K562 (cell line): ENCODE measurements at regions not wholly inside any gene's neighbourhood (a gene's known extent, or its start where the extent isn't known, plus 50 kb on each side); places are given as distances from the start of the nearest gene placed in this dataset.

ENCODE experiments used
- ATAC-seq: fragments of 200-7000 bp; cut with Tn5 transposase; 3 replicates; pipeline ENCODE4 v1.9.1; 2020; ENCODE audit warnings: moderate library complexity
- BruUV-seq: library from RNA; stranded (reverse); fragments of 400-500 nt; replicated peaks from 2 replicates; lab custom pipeline; 2021; lab: Mats Ljungman, UMichigan
- CTCF ChIA-PET: fragments of 300-600 bp; formaldehyde crosslinking; extraction: SDS; loops from one replicate; lab custom pipeline; 2021; ENCODE audit warnings: low intra/inter-chr PET ratio; lab: Yijun Ruan, JAX
- POLR2A ChIA-PET: fragments of 300-600, 350-650 bp; sonication (Branson Sonifier 250); formaldehyde crosslinking; extraction: SDS; loops from one replicate; lab custom pipeline; 2021; ENCODE audit warnings: antibody characterized with exemption, inconsistent platforms; lab: Yijun Ruan, JAX
- DNase-seq, 4 experiments: peaks; one replicate each; pipeline versions ENCODE4 v3.0.0 to v3.0.0-alpha.2; 2011 to 2018; ENCODE audit warnings: low spot score in 3 of 4, mixed read lengths in 3 of 4; ENCODE audit errors: extremely low read depth in 1 of 4
- FAIRE-seq: peaks from 2 replicates; lab custom pipeline; 2011; peaks lifted over from hg19 to GRCh38; lab: Jason Lieb, UNC
- H2AFZ ChIP-seq: 2 replicates; pipeline ENCODE4 v1.6.0; 2011; ENCODE audit warnings: low read depth, low read length, control low read depth, inconsistent platforms
- H3K27ac ChIP-seq: fragments of 200-600 bp; 3 replicates; pipeline ENCODE4 v1.8.0; 2011; ENCODE audit warnings: low read depth, mild to moderate bottlenecking, control low read depth, inconsistent platforms, low read length, moderate library complexity, mixed read lengths; ENCODE audit errors: extremely low read depth
- H3K27me3 ChIP-seq, 2 experiments: fragments of 300-600 bp in 1 of 2; 2 replicates in 1 of 2; 3 replicates in 1 of 2; pipeline versions ENCODE4 v1.6.0 to v1.8.0; 2011; ENCODE audit warnings: inconsistent platforms in 2 of 2, low read length in 2 of 2, mild to moderate bottlenecking in 1 of 2, mixed read lengths in 1 of 2, moderate library complexity in 1 of 2; ENCODE audit not compliant: control insufficient read depth in 2 of 2, insufficient read depth in 2 of 2
- H3K36me3 ChIP-seq: fragments of 300-600 bp; 3 replicates; pipeline ENCODE4 v1.8.0; 2011; ENCODE audit warnings: mild to moderate bottlenecking, low read length, inconsistent platforms; ENCODE audit not compliant: control insufficient read depth, insufficient read depth
- H3K4me1 ChIP-seq, 2 experiments: fragments of 200-600 bp in 1 of 2; replicated peaks in 1 of 2; 2 replicates in 1 of 2; 3 replicates in 1 of 2; pipeline versions ENCODE4 v1.5.1 to v1.8.0; 2011; ENCODE audit warnings: inconsistent platforms in 2 of 2, low read length in 2 of 2, mild to moderate bottlenecking in 1 of 2, mixed read lengths in 1 of 2, moderate library complexity in 1 of 2; ENCODE audit not compliant: control insufficient read depth in 2 of 2, insufficient read depth in 2 of 2
- H3K4me2 ChIP-seq: 2 replicates; pipeline ENCODE4 v1.6.1; 2011; ENCODE audit warnings: low read length, control low read depth, inconsistent platforms, mixed read lengths; ENCODE audit not compliant: insufficient read depth
- H3K4me3 ChIP-seq: fragments of 200-600 bp; sonication (generic), shearing (Covaris generic); 2 replicates; pipeline ENCODE4 v1.5.1; 2016; ENCODE audit warnings: control low read depth, inconsistent platforms
- H3K79me2 ChIP-seq: fragments of 200-600 bp; 3 replicates; pipeline ENCODE4 v1.8.0; 2011; ENCODE audit warnings: low read length, inconsistent platforms; ENCODE audit not compliant: control insufficient read depth, insufficient read depth
- H3K9ac ChIP-seq, 2 experiments: 2 replicates each; pipeline versions ENCODE4 v1.6.0 to v1.6.1; 2011; ENCODE audit warnings: low read depth in 2 of 2, low read length in 2 of 2, control low read depth in 1 of 2, inconsistent platforms in 1 of 2, mild to moderate bottlenecking in 1 of 2, mixed read lengths in 1 of 2; ENCODE audit not compliant: insufficient read depth in 1 of 2
- H3K9me1 ChIP-seq: one replicate; pipeline ENCODE4 v1.6.0; 2011; ENCODE audit warnings: inconsistent platforms, mild to moderate bottlenecking, low read length, moderate library complexity; ENCODE audit not compliant: control insufficient read depth, insufficient read depth
- H3K9me3 ChIP-seq: replicated peaks from 2 replicates; pipeline ENCODE4 v1.5.1; 2011; ENCODE audit warnings: low read depth, low read length, inconsistent platforms; ENCODE audit not compliant: control insufficient read depth, insufficient read depth
- H4K20me1 ChIP-seq: replicated peaks from 2 replicates; pipeline ENCODE4 v1.6.1; 2011; ENCODE audit warnings: low read length, inconsistent platforms, mixed read lengths; ENCODE audit not compliant: control insufficient read depth, insufficient read depth
- CBFB ChIP-seq: sonication (generic); formaldehyde crosslinking; IDR thresholded peaks from 2 replicates; pipeline ENCODE4 v1.4.0; 2020; ENCODE audit warnings: mild to moderate bottlenecking, missing genetic modification reagents
- CGGBP1 ChIP-seq: fragments of 250-450 bp; sonication (Bioruptor Pico); IDR thresholded peaks from 2 replicates; pipeline ENCODE4 v1.9.0; 2021; ENCODE audit warnings: mild to moderate bottlenecking
- KDM5B ChIP-seq: fragments of 200-600 bp; sonication (generic); IDR thresholded peaks from 2 replicates; pipeline ENCODE4 v1.6.1; 2012; ENCODE audit warnings: low read depth, mild to moderate bottlenecking, moderate library complexity, low read length, control low read depth, inconsistent platforms; ENCODE audit not compliant: insufficient replicate concordance
- OTX1 ChIP-seq: fragments of 450-650 bp; formaldehyde crosslinking; IDR thresholded peaks from 2 replicates; pipeline ENCODE4 v1.4.0; 2022; ENCODE audit warnings: mild to moderate bottlenecking
- POLR3G ChIP-seq: IDR thresholded peaks from 2 replicates; pipeline ENCODE4 v1.6.1; 2011; ENCODE audit not compliant: insufficient read length, insufficient replicate concordance; ENCODE audit errors: extremely low read depth
- RBM34 ChIP-seq: fragments of 200-400 bp; formaldehyde crosslinking; IDR thresholded peaks from 2 replicates; pipeline ENCODE4 v1.6.1; 2018; ENCODE audit warnings: low read length, borderline replicate concordance; ENCODE audit not compliant: insufficient read depth
- THRA ChIP-seq: fragments of 450-650 bp; IDR thresholded peaks from 2 replicates; pipeline ENCODE4 v1.6.1; 2017; ENCODE audit warnings: mild to moderate bottlenecking, moderate library complexity
- ZBTB7A ChIP-seq: IDR thresholded peaks from 2 replicates; pipeline ENCODE4 v1.6.1; 2011; ENCODE audit warnings: low read depth, mild to moderate bottlenecking, low read length, moderate library complexity, borderline replicate concordance; ENCODE audit not compliant: control insufficient read depth
- ZNF212 ChIP-seq: fragments of 450-650 bp; formaldehyde crosslinking; IDR thresholded peaks from 2 replicates; pipeline ENCODE4 v1.4.0; 2020; ENCODE audit warnings: mild to moderate bottlenecking
- ZNF384 ChIP-seq: IDR thresholded peaks from 2 replicates; pipeline ENCODE4 v1.6.1; 2012; ENCODE audit warnings: low read depth, low read length, improper control_type of control experiment
- ZNF408 ChIP-seq: fragments of 250-450 bp; sonication (Bioruptor Pico); IDR thresholded peaks from 2 replicates; pipeline ENCODE4 v1.4.0; 2020; ENCODE audit warnings: low read depth, mild to moderate bottlenecking, moderate library complexity
- ZNF551 ChIP-seq: fragments of 250-450 bp; sonication (Bioruptor Pico); IDR thresholded peaks from 2 replicates; pipeline ENCODE4 v1.5.0; 2021; ENCODE audit warnings: mild to moderate bottlenecking, moderate library complexity
- ZNF696 ChIP-seq: fragments of 250-450 bp; sonication (Bioruptor Pico); conservative IDR thresholded peaks from 2 replicates; pipeline ENCODE4 v1.4.0; 2020; ENCODE audit warnings: mild to moderate bottlenecking, moderate library complexity
- in situ Hi-C: fragments of 300-500 bp; cut with MboI; formaldehyde crosslinking; loops from 4 replicates; pipeline ENCODE4 v1.15.0; 2018; ENCODE audit warnings: inconsistent platforms, mixed read lengths
- intact Hi-C: fragments of 100-400 bp; cut with micrococcal nuclease; formaldehyde crosslinking; loops from 2 replicates; pipeline ENCODE4 v1.14.2; 2022
- TF ChIP-seq, protein P1 (sequence below): fragments of 450-650 bp; formaldehyde crosslinking; conservative IDR thresholded peaks from 2 replicates; pipeline ENCODE4 v1.4.0; 2022; ENCODE audit warnings: mild to moderate bottlenecking, missing genetic modification characterization
- TF ChIP-seq, protein P2 (sequence below): sonication (generic); formaldehyde crosslinking; IDR thresholded peaks from 2 replicates; pipeline ENCODE4 v1.9.0; 2022; ENCODE audit warnings: mild to moderate bottlenecking, missing genetic modification reagents

GRCh38 chr18:29434650-29435049, 1257.7 kb upstream of the CDH2 start (continued):
- TF ChIP-seq THRA = no peak
- no peak for TF ChIP-seq ZBTB7A
- TF ChIP-seq, protein P1, sequence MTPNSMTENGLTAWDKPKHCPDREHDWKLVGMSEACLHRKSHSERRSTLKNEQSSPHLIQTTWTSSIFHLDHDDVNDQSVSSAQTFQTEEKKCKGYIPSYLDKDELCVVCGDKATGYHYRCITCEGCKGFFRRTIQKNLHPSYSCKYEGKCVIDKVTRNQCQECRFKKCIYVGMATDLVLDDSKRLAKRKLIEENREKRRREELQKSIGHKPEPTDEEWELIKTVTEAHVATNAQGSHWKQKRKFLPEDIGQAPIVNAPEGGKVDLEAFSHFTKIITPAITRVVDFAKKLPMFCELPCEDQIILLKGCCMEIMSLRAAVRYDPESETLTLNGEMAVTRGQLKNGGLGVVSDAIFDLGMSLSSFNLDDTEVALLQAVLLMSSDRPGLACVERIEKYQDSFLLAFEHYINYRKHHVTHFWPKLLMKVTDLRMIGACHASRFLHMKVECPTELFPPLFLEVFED (CRISPR knock-in tag) = no peak
- TF ChIP-seq, all 486 proteins: peak for 0

GRCh38 chr18:29430416-29430815, 1253.5 kb upstream of the CDH2 start:
- no peak for ATAC-seq
- Histone ChIP-seq H3K9me3 (no peaks in the 10 kb centered on the region; the same call in 1 of the 2 replicates), H2AFZ (no peak overlapping the region), H3K4me2 (no peak overlapping the region), H3K36me3 (no peaks in the 10 kb centered on the region), H3K27ac (no peak overlapping the region), H3K79me2 (no peaks in the 10 kb centered on the region), H3K4me3 (no peak overlapping the region), H3K4me1 (no peaks in the 10 kb centered on the region), H4K20me1 (no peaks in the 10 kb centered on the region), H3K9me1 (no peaks in the 10 kb centered on the region), H3K27me3 (no peaks in the 10 kb centered on the region), H3K9ac (no peak overlapping the region)
- DNase-seq = no peak
- FAIRE-seq = no peak
- BruUV-seq = no TSS peak
- intact Hi-C loops = no loop called here
- in situ Hi-C loops = no loop called here
- ChIA-PET POLR2A (no interaction called here), CTCF (interaction anchor here (0.7 kb wide), 1 partner anchor 524 kb away, joined by 4 read pairs; no protein-coding TSS in a partner anchor)
- TF ChIP-seq ZNF408 (CRISPR knock-in tag) = no peak
- TF ChIP-seq ZNF696 = no peak
- TF ChIP-seq, protein P2, sequence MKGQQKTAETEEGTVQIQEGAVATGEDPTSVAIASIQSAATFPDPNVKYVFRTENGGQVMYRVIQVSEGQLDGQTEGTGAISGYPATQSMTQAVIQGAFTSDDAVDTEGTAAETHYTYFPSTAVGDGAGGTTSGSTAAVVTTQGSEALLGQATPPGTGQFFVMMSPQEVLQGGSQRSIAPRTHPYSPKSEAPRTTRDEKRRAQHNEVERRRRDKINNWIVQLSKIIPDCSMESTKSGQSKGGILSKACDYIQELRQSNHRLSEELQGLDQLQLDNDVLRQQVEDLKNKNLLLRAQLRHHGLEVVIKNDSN = no peak
- TF ChIP-seq OTX1 (CRISPR knock-in tag) = no peak
- no peak for TF ChIP-seq RBM34
- no peak for TF ChIP-seq CBFB (CRISPR knock-in tag)
- no peak for TF ChIP-seq ZNF551 (CRISPR knock-in tag)
- TF ChIP-seq ZNF384 = no peak
- no peak for TF ChIP-seq KDM5B
- no peak for TF ChIP-seq POLR3G
- no peak for TF ChIP-seq ZNF212 (CRISPR knock-in tag)
- TF ChIP-seq CGGBP1 (CRISPR knock-in tag) = no peak
